Caco-2 (cell line): ENCODE measurements at regions not wholly inside any gene's neighbourhood (a gene's known extent, or its start where the extent isn't known, plus 50 kb on each side); places are given as distances from the start of the nearest gene placed in this dataset.

Experiments
- BruUV-seq: library from RNA; stranded (reverse); fragments of 400-500 nt; replicated peaks from 2 replicates; lab custom pipeline; 2021; lab: Mats Ljungman, UMichigan
- CTCF ChIA-PET: fragments of 300-600 bp; sonication (Branson Sonifier 250); formaldehyde crosslinking; loops from one replicate; lab custom pipeline; 2022; ENCODE audit warnings: antibody characterized with exemption; lab: Charles Lee
- POLR2A ChIA-PET: fragments of 300-600 bp; sonication (Branson Sonifier 250); formaldehyde crosslinking; loops from one replicate; lab custom pipeline; 2022; ENCODE audit warnings: antibody characterized with exemption; lab: Charles Lee
- DNase-seq, 2 experiments: peaks; one replicate each; pipeline versions ENCODE4 v3.0.0 to v3.0.0-alpha.2; 2020 to 2022
- H3K27me3 ChIP-seq: replicated peaks from 2 replicates; pipeline ENCODE4 v1.6.0; 2011; ENCODE audit warnings: low read length; ENCODE audit not compliant: control insufficient read depth, insufficient read depth
- H3K36me3 ChIP-seq: 2 replicates; pipeline ENCODE4 v1.5.1; 2011; ENCODE audit warnings: low read length; ENCODE audit not compliant: control insufficient read depth, insufficient read depth
- H3K4me1 ChIP-seq: fragments of 250-450 bp; sonication (Bioruptor Pico); 2 replicates; pipeline ENCODE4 v1.5.1; 2020; ENCODE audit warnings: mild to moderate bottlenecking
- H3K4me3 ChIP-seq: 2 replicates; pipeline ENCODE4 v1.5.1; 2011; ENCODE audit warnings: low read depth, mild to moderate bottlenecking, control low read depth, low read length
- H3K9me3 ChIP-seq: fragments of 250-450 bp; sonication (Bioruptor Pico); 2 replicates; pipeline ENCODE4 v1.5.1; 2020; ENCODE audit warnings: mild to moderate bottlenecking, moderate library complexity
- H3K27ac Mint-ChIP-seq: one replicate; pipeline ENCODE4 v1.8.0; 2022; ENCODE audit warnings: mixed read lengths; ENCODE audit not compliant: unreplicated experiment
- H3K27me3 Mint-ChIP-seq: one replicate; pipeline ENCODE4 v1.8.0; 2022; ENCODE audit warnings: mixed read lengths; ENCODE audit not compliant: insufficient read depth, unreplicated experiment
- H3K36me3 Mint-ChIP-seq: one replicate; pipeline ENCODE4 v1.8.0; 2022; ENCODE audit warnings: mild to moderate bottlenecking, mixed read lengths; ENCODE audit not compliant: insufficient read depth, unreplicated experiment
- H3K4me1 Mint-ChIP-seq: one replicate; pipeline ENCODE4 v1.8.0; 2022; ENCODE audit warnings: low read depth, mixed read lengths; ENCODE audit not compliant: unreplicated experiment
- H3K4me3 Mint-ChIP-seq: one replicate; pipeline ENCODE4 v1.8.0; 2022; ENCODE audit warnings: mild to moderate bottlenecking, moderate library complexity, mixed read lengths; ENCODE audit not compliant: unreplicated experiment
- H3K9me3 Mint-ChIP-seq: one replicate; pipeline ENCODE4 v1.8.0; 2022; ENCODE audit warnings: mixed read lengths; ENCODE audit not compliant: unreplicated experiment
- CTCF ChIP-seq, 2 experiments: fragments of 200-600 bp in 1 of 2; IDR thresholded peaks; 1 replicate in 1 of 2; 2 replicates in 1 of 2; pipeline versions ENCODE4 v1.5.1 to v1.8.0; 2011 to 2022; ENCODE audit warnings: antibody characterized with exemption in 1 of 2, control low read depth in 1 of 2, inconsistent platforms in 1 of 2, low read depth in 1 of 2, low read length in 1 of 2, mild to moderate bottlenecking in 1 of 2, moderate library complexity in 1 of 2; ENCODE audit not compliant: insufficient read depth in 1 of 2, severe bottlenecking in 1 of 2, unreplicated experiment in 1 of 2
- intact Hi-C: fragments of 100-400 bp; cut with micrococcal nuclease; formaldehyde crosslinking; loops from one replicate; pipeline ENCODE4 v1.10.0; 2022; ENCODE audit not compliant: unreplicated experiment

- Histone ChIP-seq H3K27me3 (no peaks in the 10 kb centered on the region), H3K36me3 (no peaks in the 10 kb centered on the region), H3K4me3 (no peak overlapping the region), H3K4me1 (no peaks in the 10 kb centered on the region), H3K9me3 (no peaks in the 10 kb centered on the region)
- peaks cover 12% of the 10 kb centered on the region for H3K27me3 Mint-ChIP-seq
- H3K4me1 Mint-ChIP-seq: no peaks in the 10 kb centered on the region
- H3K36me3 Mint-ChIP-seq: no peaks in the 10 kb centered on the region
- BruUV-seq: no TSS peak
- H3K27ac Mint-ChIP-seq: no peak overlapping the region
- CTCF ChIA-PET: interaction anchor here (0.7 kb wide), 1 partner anchor 11 kb away, joined by 3 read pairs; no protein-coding TSS in a partner anchor
- POLR2A ChIA-PET: interaction anchor here (0.5 kb wide), 1 partner anchor 728 kb away, joined by 4 read pairs; the partner anchor contains the start of gene TSPAN3
- H3K9me3 Mint-ChIP-seq: no peaks in the 10 kb centered on the region
- TF ChIP-seq CTCF (IDR thresholded peaks at IDR 0.05; ENCODE audit: insufficient read depth in 1 of 2, low read depth in 1 of 2, low read length in 1 of 2, severe bottlenecking in 1 of 2, unreplicated experiment in 1 of 2): no peak
- intact Hi-C loops: no loop called here
- H3K4me3 Mint-ChIP-seq: no peak overlapping the region
- no peak for DNase-seq
Measured at GRCh38 chr15:77798847-77799246, 166.1 kb upstream of the LINGO1 start.

- no peak for DNase-seq
- BruUV-seq: no TSS peak
- Mint-ChIP-seq H3K9me3 (no peaks in the 10 kb centered on the region), H3K27me3 (peaks cover 15% of the 10 kb centered on the region), H3K4me3 (no peak overlapping the region), H3K36me3 (no peaks in the 10 kb centered on the region), H3K4me1 (no peaks in the 10 kb centered on the region), H3K27ac (no peak overlapping the region)
- no peak for TF ChIP-seq CTCF (IDR thresholded peaks at IDR 0.05; ENCODE audit: insufficient read depth in 1 of 2, low read depth in 1 of 2, low read length in 1 of 2, severe bottlenecking in 1 of 2, unreplicated experiment in 1 of 2)
- no peaks in the 10 kb centered on the region for H3K36me3 ChIP-seq
- intact Hi-C loops: no loop called here
- no peak overlapping the region for H3K4me3 ChIP-seq
- H3K4me1 ChIP-seq: no peaks in the 10 kb centered on the region
- H3K27me3 ChIP-seq: no peaks in the 10 kb centered on the region
- no peaks in the 10 kb centered on the region for H3K9me3 ChIP-seq
- ChIA-PET POLR2A (interaction anchor here (0.5 kb wide), 1 partner anchor 727 kb away, joined by 4 read pairs; the partner anchor contains the start of gene TSPAN3), CTCF (interaction anchor here (0.7 kb wide), 1 partner anchor 12 kb away, joined by 3 read pairs; no protein-coding TSS in a partner anchor)
Measured at GRCh38 chr15:77798151-77798835, 165.6 kb upstream of the LINGO1 start.

GRCh38 chr15:77797270-77797669 is 164.6 kb upstream of the LINGO1 start:
- H3K27me3 Mint-ChIP-seq: peaks cover 19% of the 10 kb centered on the region
- DNase-seq: no peak
- no peaks in the 10 kb centered on the region for H3K27me3 ChIP-seq
- no peaks in the 10 kb centered on the region for H3K36me3 ChIP-seq
- H3K4me3 Mint-ChIP-seq: no peak overlapping the region
- ChIA-PET POLR2A (no interaction called here), CTCF (no interaction called here)
- no peaks in the 10 kb centered on the region for H3K36me3 Mint-ChIP-seq
- H3K4me1 ChIP-seq: no peaks in the 10 kb centered on the region
- no peaks in the 10 kb centered on the region for H3K9me3 Mint-ChIP-seq
- H3K9me3 ChIP-seq: no peaks in the 10 kb centered on the region
- H3K4me1 Mint-ChIP-seq: no peaks in the 10 kb centered on the region
- no TSS peak for BruUV-seq
- H3K27ac Mint-ChIP-seq: no peak overlapping the region
- H3K4me3 ChIP-seq: no peak overlapping the region
- TF ChIP-seq CTCF (IDR thresholded peaks at IDR 0.05; ENCODE audit: insufficient read depth in 1 of 2, low read depth in 1 of 2, low read length in 1 of 2, severe bottlenecking in 1 of 2, unreplicated experiment in 1 of 2): no peak
- intact Hi-C loops: no loop called here
